HepG2 (cell line): ENCODE measurements at regions not wholly inside any gene's neighbourhood (a gene's known extent, or its start where the extent isn't known, plus 50 kb on each side); places are given as distances from the start of the nearest gene placed in this dataset.

Experiments used
- ADNP ChIP-seq: sonication (generic); formaldehyde crosslinking; IDR thresholded peaks from 2 replicates; pipeline ENCODE4 v1.4.0; 2020; ENCODE audit warnings: missing genetic modification reagents
- ARID5B ChIP-seq: IDR thresholded peaks from 2 replicates; pipeline ENCODE4 v1.4.0; 2020; ENCODE audit warnings: mild to moderate bottlenecking, missing genetic modification reagents
- ATM ChIP-seq: fragments of 450-650 bp; IDR thresholded peaks from 2 replicates; pipeline ENCODE4 v1.7.1; 2017; ENCODE audit warnings: mild to moderate bottlenecking, borderline replicate concordance
- EHMT2 ChIP-seq: fragments of 200-600 bp; sonication (generic); IDR thresholded peaks from 2 replicates; pipeline ENCODE4 v1.7.0; 2017; ENCODE audit warnings: antibody characterized with exemption, low read depth, low read length, borderline replicate concordance
- GRHL1 ChIP-seq: sonication (generic); formaldehyde crosslinking; conservative IDR thresholded peaks from 2 replicates; pipeline ENCODE4 v1.8.0; 2022; ENCODE audit warnings: missing genetic modification reagents
- HOMEZ ChIP-seq: IDR thresholded peaks from 2 replicates; pipeline ENCODE4 v1.6.1; 2016; ENCODE audit warnings: low read depth
- MIER2 ChIP-seq: IDR thresholded peaks from 2 replicates; pipeline ENCODE4 v1.6.1; 2016; ENCODE audit warnings: missing biosample characterization, missing genetic modification reagents
- NFYC ChIP-seq: IDR thresholded peaks from 2 replicates; pipeline ENCODE4 v1.6.1; 2016; ENCODE audit warnings: missing genetic modification reagents, missing compliant biosample characterization
- NKX3-1 ChIP-seq: sonication (generic); formaldehyde crosslinking; IDR thresholded peaks from 2 replicates; pipeline ENCODE4 v1.5.0; 2020; ENCODE audit warnings: missing genetic modification reagents
- TEAD3 ChIP-seq: optimal IDR thresholded peaks from 2 replicates; pipeline ENCODE3; 2016; ENCODE audit warnings: borderline replicate concordance
- THRA ChIP-seq: sonication (generic); formaldehyde crosslinking; IDR thresholded peaks from 2 replicates; pipeline ENCODE4 v1.4.0; 2020; ENCODE audit warnings: missing genetic modification reagents, borderline replicate concordance
- ZBTB7B ChIP-seq: sonication (generic); formaldehyde crosslinking; IDR thresholded peaks from 2 replicates; pipeline ENCODE4 v1.4.0; 2020; ENCODE audit warnings: missing genetic modification reagents
- ZFP90 ChIP-seq: sonication (generic); formaldehyde crosslinking; IDR thresholded peaks from 2 replicates; pipeline ENCODE4 v1.8.0; 2022; ENCODE audit warnings: missing genetic modification reagents, mild to moderate bottlenecking, inconsistent platforms, borderline replicate concordance
- ZNF33B ChIP-seq: sonication (generic); formaldehyde crosslinking; IDR thresholded peaks from 2 replicates; pipeline ENCODE4 v1.5.1; 2020; ENCODE audit warnings: mild to moderate bottlenecking, missing genetic modification reagents
- ZNF501 ChIP-seq: sonication (generic); formaldehyde crosslinking; IDR thresholded peaks from 2 replicates; pipeline ENCODE4 v1.5.1; 2020; ENCODE audit warnings: mild to moderate bottlenecking, moderate library complexity, missing genetic modification reagents
- ZNF503 ChIP-seq: sonication (generic); formaldehyde crosslinking; IDR thresholded peaks from 2 replicates; pipeline ENCODE4 v1.4.0; 2020; ENCODE audit warnings: missing genetic modification reagents
- ZNF790 ChIP-seq: sonication (generic); formaldehyde crosslinking; IDR thresholded peaks from 2 replicates; pipeline ENCODE4 v1.8.0; 2022; ENCODE audit warnings: missing genetic modification reagents, mild to moderate bottlenecking, borderline replicate concordance

GRCh38 chr6:113574147-113574546 is 283.0 kb upstream of the MARCKS start (continued):
- TF ChIP-seq ZNF503 (CRISPR knock-in tag) (no peak), NFYC (CRISPR knock-in tag) (no peak), ZNF790 (CRISPR knock-in tag) (no peak), ATM (no peak), ZBTB7B (CRISPR knock-in tag) (no peak), NKX3-1 (CRISPR knock-in tag) (no peak), HOMEZ (CRISPR knock-in tag) (peak; percentile 24; the same call in 1 of the 2 replicates), ZNF33B (CRISPR knock-in tag) (no peak), EHMT2 (no peak), THRA (CRISPR knock-in tag) (no peak), GRHL1 (CRISPR knock-in tag) (no peak), ZNF501 (CRISPR knock-in tag) (no peak), MIER2 (no peak), ADNP (CRISPR knock-in tag) (no peak), ZFP90 (no peak), TEAD3 (no peak), ARID5B (0 out of 2 replicates have a peak, but pooled peaks have one; percentile 12)
- TF ChIP-seq, all 625 proteins: peak for 6
